Endothelial cell (in vitro differentiated cells): ENCODE measurements at regions not wholly inside any gene's neighbourhood (a gene's known extent, or its start where the extent isn't known, plus 50 kb on each side); places are given as distances from the start of the nearest gene placed in this dataset.

ENCODE experiments used
- DNase-seq: peaks from one replicate; pipeline ENCODE4 v3.0.0; 2021; ENCODE audit warnings: low spot score
- H3K27ac Mint-ChIP-seq: one replicate; pipeline ENCODE4 v1.8.0; 2021; ENCODE audit warnings: mixed read lengths, inconsistent platforms; ENCODE audit not compliant: unreplicated experiment
- H3K27me3 Mint-ChIP-seq: one replicate; pipeline ENCODE4 v1.8.0; 2021; ENCODE audit warnings: mild to moderate bottlenecking, moderate library complexity, mixed read lengths, inconsistent platforms; ENCODE audit not compliant: unreplicated experiment
- H3K36me3 Mint-ChIP-seq: one replicate; pipeline ENCODE4 v1.8.0; 2021; ENCODE audit warnings: mild to moderate bottlenecking, low read depth, mixed read lengths, inconsistent platforms; ENCODE audit not compliant: unreplicated experiment
- H3K4me1 Mint-ChIP-seq: one replicate; pipeline ENCODE4 v1.8.0; 2021; ENCODE audit warnings: mild to moderate bottlenecking, mixed read lengths, inconsistent platforms; ENCODE audit not compliant: unreplicated experiment
- H3K4me3 Mint-ChIP-seq: one replicate; pipeline ENCODE4 v1.8.0; 2021; ENCODE audit warnings: mild to moderate bottlenecking, mixed read lengths, inconsistent platforms; ENCODE audit not compliant: unreplicated experiment
- H3K9me3 Mint-ChIP-seq: one replicate; pipeline ENCODE4 v1.8.0; 2021; ENCODE audit warnings: mixed read lengths, inconsistent platforms; ENCODE audit not compliant: unreplicated experiment
- TF ChIP-seq, protein P1 (sequence below): fragments of 200-600 bp; sonication (generic); IDR thresholded peaks from one replicate; pipeline ENCODE4 v1.5.0; 2021; ENCODE audit warnings: antibody characterized with exemption; ENCODE audit not compliant: unreplicated experiment

- TF ChIP-seq, protein P1, sequence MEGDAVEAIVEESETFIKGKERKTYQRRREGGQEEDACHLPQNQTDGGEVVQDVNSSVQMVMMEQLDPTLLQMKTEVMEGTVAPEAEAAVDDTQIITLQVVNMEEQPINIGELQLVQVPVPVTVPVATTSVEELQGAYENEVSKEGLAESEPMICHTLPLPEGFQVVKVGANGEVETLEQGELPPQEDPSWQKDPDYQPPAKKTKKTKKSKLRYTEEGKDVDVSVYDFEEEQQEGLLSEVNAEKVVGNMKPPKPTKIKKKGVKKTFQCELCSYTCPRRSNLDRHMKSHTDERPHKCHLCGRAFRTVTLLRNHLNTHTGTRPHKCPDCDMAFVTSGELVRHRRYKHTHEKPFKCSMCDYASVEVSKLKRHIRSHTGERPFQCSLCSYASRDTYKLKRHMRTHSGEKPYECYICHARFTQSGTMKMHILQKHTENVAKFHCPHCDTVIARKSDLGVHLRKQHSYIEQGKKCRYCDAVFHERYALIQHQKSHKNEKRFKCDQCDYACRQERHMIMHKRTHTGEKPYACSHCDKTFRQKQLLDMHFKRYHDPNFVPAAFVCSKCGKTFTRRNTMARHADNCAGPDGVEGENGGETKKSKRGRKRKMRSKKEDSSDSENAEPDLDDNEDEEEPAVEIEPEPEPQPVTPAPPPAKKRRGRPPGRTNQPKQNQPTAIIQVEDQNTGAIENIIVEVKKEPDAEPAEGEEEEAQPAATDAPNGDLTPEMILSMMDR = no peak
- H3K4me3 Mint-ChIP-seq = no peak overlapping the region
- H3K9me3 Mint-ChIP-seq = no peaks in the 10 kb centered on the region
- no peaks in the 10 kb centered on the region for H3K4me1 Mint-ChIP-seq
- H3K27me3 Mint-ChIP-seq = no peaks in the 10 kb centered on the region
- DNase-seq = no peak
- no peaks in the 10 kb centered on the region for H3K36me3 Mint-ChIP-seq
- H3K27ac Mint-ChIP-seq = no peak overlapping the region
Observed at GRCh38 chrX:39519566-39520301, 578.0 kb downstream of the BCOR start.

DNA sequence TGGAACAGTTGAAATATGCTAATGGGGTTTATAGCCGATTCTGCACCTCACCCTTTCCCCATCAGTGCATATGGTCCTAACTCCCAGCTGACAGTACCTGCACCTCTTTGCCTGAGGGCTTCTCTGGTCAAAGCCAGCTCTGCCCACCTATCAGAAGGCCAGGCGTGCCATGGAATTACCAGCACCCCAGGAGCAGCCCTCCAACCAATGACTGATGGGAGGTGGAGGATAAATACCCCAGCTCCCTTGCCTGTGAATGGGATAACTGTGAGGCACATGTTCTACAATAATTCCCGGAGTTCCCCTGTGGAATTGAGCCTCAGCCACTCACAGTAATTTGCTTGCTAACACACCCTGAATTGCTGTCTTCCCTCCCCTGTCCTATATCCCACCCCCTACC lies 572.0 kb downstream of the BCOR start:
- no peak overlapping the region for H3K27ac Mint-ChIP-seq
- H3K36me3 Mint-ChIP-seq = no peaks in the 10 kb centered on the region
- no peaks in the 10 kb centered on the region for H3K27me3 Mint-ChIP-seq
- H3K4me3 Mint-ChIP-seq = no peak overlapping the region
- TF ChIP-seq, protein P1 = no peak
- no peaks in the 10 kb centered on the region for H3K4me1 Mint-ChIP-seq
- no peak for DNase-seq
- no peaks in the 10 kb centered on the region for H3K9me3 Mint-ChIP-seq

GRCh38 chrX:39527025-39527424 lies 570.7 kb downstream of the BCOR start:
- Mint-ChIP-seq H3K9me3 (no peaks in the 10 kb centered on the region), H3K4me1 (no peaks in the 10 kb centered on the region), H3K36me3 (no peaks in the 10 kb centered on the region), H3K4me3 (no peak overlapping the region), H3K27ac (no peak overlapping the region), H3K27me3 (peaks cover 5% of the 10 kb centered on the region)
- no peak for DNase-seq
- TF ChIP-seq, protein P1 = no peak

DNA sequence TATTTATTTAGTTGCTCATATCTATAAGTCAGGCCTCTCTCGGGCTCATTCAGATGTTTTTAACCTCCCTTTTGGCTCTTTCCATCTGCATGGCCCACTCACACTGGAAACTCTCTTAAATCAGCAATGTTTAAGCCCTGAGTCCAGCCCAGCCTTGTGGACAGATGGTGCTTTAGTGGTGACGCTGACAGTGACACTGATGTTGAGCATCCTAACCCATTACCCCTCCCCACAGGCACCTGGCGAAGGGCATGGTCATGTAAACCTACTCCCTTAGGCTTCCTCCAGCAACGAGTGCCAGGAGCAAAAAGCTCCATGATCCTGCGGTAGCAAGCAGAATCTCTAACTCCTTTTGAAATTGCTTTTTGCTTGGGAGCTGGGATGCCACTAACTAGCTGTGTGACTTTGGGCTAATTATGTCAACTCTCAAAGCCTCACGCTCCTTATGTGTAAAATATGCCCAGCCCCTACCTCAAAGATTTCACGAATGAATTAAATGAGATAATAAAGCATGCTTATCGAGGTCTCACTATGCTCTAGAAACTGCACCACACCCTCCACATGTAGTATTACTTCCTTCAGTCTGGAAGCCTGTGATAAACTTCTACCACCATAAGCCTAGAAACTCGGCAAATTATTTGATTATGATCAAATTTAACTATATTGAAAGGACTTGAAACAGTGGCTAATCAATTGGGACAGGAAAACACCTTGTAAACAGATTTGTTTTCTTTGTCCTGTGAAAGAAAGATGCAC lies 569.4 kb downstream of the BCOR start:
- Mint-ChIP-seq H3K36me3 (no peaks in the 10 kb centered on the region), H3K27me3 (peaks cover 5% of the 10 kb centered on the region), H3K9me3 (no peaks in the 10 kb centered on the region), H3K4me1 (no peaks in the 10 kb centered on the region), H3K27ac (no peak overlapping the region), H3K4me3 (no peak overlapping the region)
- TF ChIP-seq, protein P1 = no peak
- DNase-seq = no peak

GRCh38 chrX:39532761-39533160 lies 565.0 kb downstream of the BCOR start:
- DNase-seq = no peak
- Mint-ChIP-seq H3K4me3 (no peak overlapping the region), H3K27me3 (peaks cover 6% of the 10 kb centered on the region), H3K36me3 (no peaks in the 10 kb centered on the region), H3K4me1 (peaks cover 5% of the 10 kb centered on the region), H3K27ac (no peak overlapping the region), H3K9me3 (no peaks in the 10 kb centered on the region)
- TF ChIP-seq, protein P1 = no peak
